Stomach (tissue), 8 donors: ENCODE measurements at regions not wholly inside any gene's neighbourhood (a gene's known extent, or its start where the extent isn't known, plus 50 kb on each side); places are given as distances from the start of the nearest gene placed in this dataset.
"Not testable (repeated sequence)": the region's sequence is repeated elsewhere in the genome, so short reads cannot be mapped to it uniquely, and the experiment has no call there.

ENCODE experiments used
- DNase-seq, 2 donors: peaks; one replicate each; pipeline versions ENCODE4 v3.0.0 to v3.0.0-alpha.2; 2013 to 2019
- H3K27ac ChIP-seq, 5 donors: fragments of 200-600 bp in 4 of 5; sonication (generic) in 4 of 5; one replicate each; pipeline ENCODE4 v1.5.1; 2013 to 2019; ENCODE audit warnings: mild to moderate bottlenecking in 1 of 5, moderate library complexity in 1 of 5
- H3K27me3 ChIP-seq, 3 donors: fragments of 200-600 bp; sonication (generic); one replicate each; pipeline ENCODE4 v1.5.1; 2017 to 2019; ENCODE audit warnings: mixed run types in 1 of 3
- H3K36me3 ChIP-seq, 4 donors: fragments of 200-600 bp; sonication (generic); 1 replicate in 3 of 4; 2 replicates in 1 of 4; pipeline ENCODE4 v1.5.1; 2016 to 2019
- H3K4me1 ChIP-seq, 4 donors: fragments of 200-600 bp; sonication (generic); one replicate each; pipeline ENCODE4 v1.5.1; 2016 to 2019
- H3K4me3 ChIP-seq, 4 donors: fragments of 200-600 bp; sonication (generic) in 3 of 4; one replicate each; pipeline ENCODE4 v1.5.1; 2016 to 2019; ENCODE audit warnings: mild to moderate bottlenecking in 1 of 4
- H3K9me3 ChIP-seq, 4 donors: fragments of 200-600 bp; sonication (generic); one replicate each; pipeline ENCODE4 v1.5.1; 2016 to 2019
- CTCF ChIP-seq, 7 experiments: fragments of 450-650 bp in 4 of 7; fragments of 200-600 bp in 3 of 7; sonication (generic) in 3 of 7; IDR thresholded peaks; one replicate each; pipeline ENCODE4 v1.5.1; 2016 to 2019; ENCODE audit warnings: antibody characterized with exemption in 7 of 7, control low read depth in 2 of 7, mild to moderate bottlenecking in 1 of 7
- EP300 ChIP-seq: sonication (generic); formaldehyde crosslinking; IDR thresholded peaks from one replicate; pipeline ENCODE4 v1.6.1; 2017; ENCODE audit warnings: antibody characterized with exemption
- POLR2A ChIP-seq, 4 donors: fragments of 450-650 bp; IDR thresholded peaks; one replicate each; pipeline ENCODE4 v1.6.1; 2016; ENCODE audit warnings: antibody characterized with exemption in 4 of 4, control low read depth in 2 of 4, mild to moderate bottlenecking in 1 of 4, moderate library complexity in 1 of 4
- POLR2AphosphoS5 ChIP-seq, 3 donors: sonication (generic); formaldehyde crosslinking; IDR thresholded peaks; one replicate each; pipeline ENCODE4 v1.6.1; 2016; ENCODE audit warnings: antibody characterized with exemption in 3 of 3
- WGBS, 5 donors: extraction: QIAGEN DNeasy Blood & Tissue Kit in 3 of 5; methylation state at CpG; one replicate each; pipeline versions ENCODE4 v1.1.5 to v1.1.7; 2013 to 2018; 5-methylcytosine and 5-hydroxymethylcytosine counted together
- intact Hi-C: fragments of 100-400 bp; cut with DNase I; formaldehyde crosslinking; loops from one replicate; pipeline ENCODE4 v1.15.1; 2023; ENCODE audit warnings: low total_unique reads
- donor health status: healthy with polysubstance abuse.
- donor health status: Bipolar disorder and iron deficiency.
- donor health status: healthy.

GRCh38 chr6:71360556-71361335 is 72.1 kb downstream of the OGFRL1 start:
- H3K36me3 ChIP-seq, intact Hi-C loops, H3K27me3 ChIP-seq, H3K4me1 ChIP-seq, H3K9me3 ChIP-seq, DNase-seq, H3K4me3 ChIP-seq, H3K27ac ChIP-seq: not testable (repeated sequence)
- 45 to 91% (median 89%) methylated on average over 2 to 9 of the region's 9 CpGs for WGBS, 5 donors

DNA sequence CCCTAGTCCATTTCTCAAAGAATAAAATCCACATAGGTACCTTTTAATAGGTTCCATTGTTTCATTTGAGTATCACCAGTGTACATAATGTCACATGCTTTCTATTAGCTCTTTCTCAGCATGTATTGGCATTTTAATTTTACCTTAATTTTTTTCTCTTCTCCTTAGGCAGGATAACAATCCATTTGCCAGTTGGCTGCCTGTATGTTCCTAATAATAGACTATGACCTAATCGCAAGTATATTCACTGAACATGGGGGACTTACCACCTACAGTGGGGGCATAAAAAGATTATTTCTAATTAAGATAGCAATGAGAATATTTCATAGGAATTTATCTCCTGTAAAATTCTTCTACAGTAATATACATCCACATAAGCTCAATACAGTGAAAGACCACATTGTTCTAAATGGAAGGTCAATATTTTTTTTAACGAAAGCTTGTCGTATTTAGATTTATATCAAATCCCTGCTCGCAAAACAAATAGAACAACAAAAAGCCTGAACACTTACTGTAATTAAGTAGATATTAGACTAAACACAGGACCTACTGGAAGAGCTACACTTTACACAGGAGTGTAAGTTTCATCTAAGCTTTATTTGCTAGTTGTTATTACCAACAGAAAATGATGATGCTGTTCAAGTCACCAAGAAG is 76.4 kb downstream of the OGFRL1 start:
- H3K36me3 ChIP-seq: peaks cover 0 to 4% (median 0%) of the 10 kb centered on the region in 4 donors
- H3K27ac ChIP-seq: no peak overlapping the region
- H3K4me1 ChIP-seq: peaks cover 0 to 23% (median 12%) of the 10 kb centered on the region in 4 donors
- 36 to 62% (median 49%) methylated on average over 4 of the region's 4 CpGs for WGBS, 5 donors
- no peak for DNase-seq
- no peak for TF ChIP-seq POLR2A (IDR thresholded peaks at IDR 0.05)
- TF ChIP-seq CTCF (IDR thresholded peaks at IDR 0.05): no peak
- no peak for TF ChIP-seq EP300
- no peak for TF ChIP-seq POLR2AphosphoS5 (IDR thresholded peaks at IDR 0.05)
- H3K4me3 ChIP-seq: no peak overlapping the region
- no peaks in the 10 kb centered on the region for H3K9me3 ChIP-seq
- intact Hi-C loops: no loop called here
- no peaks in the 10 kb centered on the region for H3K27me3 ChIP-seq

GRCh38 chr6:71367756-71368155 is 79.1 kb downstream of the OGFRL1 start:
- 75 to 89% (median 82%) methylated on average over 3 of the region's 3 CpGs for WGBS, 5 donors

DNA sequence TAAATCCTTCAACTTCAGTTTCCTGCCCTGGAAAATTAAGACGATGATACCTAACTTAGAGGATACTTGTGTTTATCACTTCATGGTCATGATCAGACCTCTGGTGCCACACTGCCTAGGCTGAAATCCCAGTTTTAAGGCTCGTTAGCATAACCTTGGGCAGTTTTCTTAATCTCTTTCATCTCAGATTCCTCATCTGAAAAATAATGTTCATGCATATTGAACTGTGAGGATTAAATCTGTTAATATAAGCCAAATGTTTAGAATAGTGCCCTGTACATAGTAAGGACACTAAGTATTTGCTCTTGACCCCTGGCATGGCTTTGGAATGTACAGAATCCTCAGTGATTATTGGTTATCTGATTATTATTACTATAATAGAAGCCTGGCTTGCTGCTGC is 79.7 kb downstream of the OGFRL1 start:
- no peak overlapping the region for H3K4me3 ChIP-seq
- no peak overlapping the region for H3K27ac ChIP-seq
- H3K4me1 ChIP-seq: peaks cover 0 to 23% (median 12%) of the 10 kb centered on the region in 4 donors
- TF ChIP-seq CTCF (IDR thresholded peaks at IDR 0.05) (no peak), EP300 (no peak), POLR2A (IDR thresholded peaks at IDR 0.05) (no peak), POLR2AphosphoS5 (IDR thresholded peaks at IDR 0.05) (no peak)
- whole genome bisulfite sequencing, 5 donors: 78 to 89% (median 83%) methylated on average over 2 of the region's 2 CpGs
- no peaks in the 10 kb centered on the region for H3K9me3 ChIP-seq
- DNase-seq: no peak
- no peaks in the 10 kb centered on the region for H3K27me3 ChIP-seq
- intact Hi-C loops: no loop called here
- peaks cover 0 to 12% (median 5%) of the 10 kb centered on the region in 4 donors for H3K36me3 ChIP-seq

More at GRCh38 chr6:71367756-71368155, 79.1 kb downstream of the OGFRL1 start:
- intact Hi-C loops: no loop called here
- H3K9me3 ChIP-seq: no peaks in the 10 kb centered on the region
- H3K27me3 ChIP-seq: no peaks in the 10 kb centered on the region
- peaks cover 0 to 23% (median 12%) of the 10 kb centered on the region in 4 donors for H3K4me1 ChIP-seq
- DNase-seq: no peak
- no peak overlapping the region for H3K27ac ChIP-seq
- H3K36me3 ChIP-seq: peaks cover 0 to 10% (median 5%) of the 10 kb centered on the region in 4 donors
- H3K4me3 ChIP-seq: no peak overlapping the region
- TF ChIP-seq POLR2A (IDR thresholded peaks at IDR 0.05) (no peak), EP300 (no peak), POLR2AphosphoS5 (IDR thresholded peaks at IDR 0.05) (no peak), CTCF (IDR thresholded peaks at IDR 0.05) (no peak)
